ENCODE measurements at regions not wholly inside any gene's neighbourhood (a gene's known extent, or its start where the extent isn't known, plus 50 kb on each side); places are given as distances from the start of the nearest gene placed in this dataset.

DNA sequence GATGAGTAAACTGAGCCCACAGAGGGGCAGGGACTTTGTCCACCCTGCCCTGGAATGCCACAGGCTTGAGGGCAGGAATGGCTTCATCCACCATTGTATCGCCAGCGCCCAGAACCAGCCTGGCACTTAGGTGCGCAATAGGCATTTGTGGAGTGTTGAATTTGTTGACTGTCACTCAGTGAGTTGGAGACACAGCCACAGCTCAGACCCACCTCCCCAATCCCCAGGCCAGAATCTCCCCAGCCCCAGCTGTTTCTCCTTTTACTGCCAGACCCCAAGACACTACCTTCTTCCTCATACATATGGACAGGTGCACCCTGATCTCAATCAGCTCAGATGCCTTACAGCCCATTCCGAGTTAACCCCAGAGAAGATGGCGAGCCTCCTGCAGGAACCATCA, 674.5 kb downstream of the MATN1 start:
- H3K9me3 ChIP-seq (ENCODE audit: control insufficient read depth, insufficient read depth, low read length), result no peaks in the 10 kb centered on the region
- no peak overlapping the region for H3K27ac ChIP-seq (ENCODE audit: low read depth, low read length)
- H3F3A ChIP-seq (ENCODE audit: control insufficient read depth, insufficient read depth), result no peaks in the 10 kb centered on the region
- H3K4me1 ChIP-seq (ENCODE audit: control insufficient read depth, low read length), result no peaks in the 10 kb centered on the region
- no peaks in the 10 kb centered on the region for H3K36me3 ChIP-seq (ENCODE audit: control insufficient read depth, low read length)
- no peaks in the 10 kb centered on the region for H3K79me2 ChIP-seq (ENCODE audit: control insufficient read depth, low read length)
- H3K27me3 ChIP-seq (ENCODE audit: control insufficient read depth, low read length), result peaks cover 10% of the 10 kb centered on the region; the same call in 1 of the 2 replicates
- no peaks in the 10 kb centered on the region for H4K20me1 ChIP-seq (ENCODE audit: control insufficient read depth, insufficient read depth, low read depth, low read length)
- no peak overlapping the region for H3K4me3 ChIP-seq (ENCODE audit: low read length)
- no peak overlapping the region for H3K4me2 ChIP-seq (ENCODE audit: low read length)
- no peaks in the 10 kb centered on the region for H3K9me2 ChIP-seq (replicated peaks; ENCODE audit: control insufficient read depth, low read length)
- TF ChIP-seq EZH2phosphoT487 (IDR thresholded peaks at IDR 0.05; ENCODE audit: borderline replicate concordance, low read length), result no peak
- TF ChIP-seq, protein P1, sequence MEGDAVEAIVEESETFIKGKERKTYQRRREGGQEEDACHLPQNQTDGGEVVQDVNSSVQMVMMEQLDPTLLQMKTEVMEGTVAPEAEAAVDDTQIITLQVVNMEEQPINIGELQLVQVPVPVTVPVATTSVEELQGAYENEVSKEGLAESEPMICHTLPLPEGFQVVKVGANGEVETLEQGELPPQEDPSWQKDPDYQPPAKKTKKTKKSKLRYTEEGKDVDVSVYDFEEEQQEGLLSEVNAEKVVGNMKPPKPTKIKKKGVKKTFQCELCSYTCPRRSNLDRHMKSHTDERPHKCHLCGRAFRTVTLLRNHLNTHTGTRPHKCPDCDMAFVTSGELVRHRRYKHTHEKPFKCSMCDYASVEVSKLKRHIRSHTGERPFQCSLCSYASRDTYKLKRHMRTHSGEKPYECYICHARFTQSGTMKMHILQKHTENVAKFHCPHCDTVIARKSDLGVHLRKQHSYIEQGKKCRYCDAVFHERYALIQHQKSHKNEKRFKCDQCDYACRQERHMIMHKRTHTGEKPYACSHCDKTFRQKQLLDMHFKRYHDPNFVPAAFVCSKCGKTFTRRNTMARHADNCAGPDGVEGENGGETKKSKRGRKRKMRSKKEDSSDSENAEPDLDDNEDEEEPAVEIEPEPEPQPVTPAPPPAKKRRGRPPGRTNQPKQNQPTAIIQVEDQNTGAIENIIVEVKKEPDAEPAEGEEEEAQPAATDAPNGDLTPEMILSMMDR (IDR thresholded peaks at IDR 0.05; ENCODE audit: low read depth, low read length, poor library complexity, severe bottlenecking), result no peak

DNA sequence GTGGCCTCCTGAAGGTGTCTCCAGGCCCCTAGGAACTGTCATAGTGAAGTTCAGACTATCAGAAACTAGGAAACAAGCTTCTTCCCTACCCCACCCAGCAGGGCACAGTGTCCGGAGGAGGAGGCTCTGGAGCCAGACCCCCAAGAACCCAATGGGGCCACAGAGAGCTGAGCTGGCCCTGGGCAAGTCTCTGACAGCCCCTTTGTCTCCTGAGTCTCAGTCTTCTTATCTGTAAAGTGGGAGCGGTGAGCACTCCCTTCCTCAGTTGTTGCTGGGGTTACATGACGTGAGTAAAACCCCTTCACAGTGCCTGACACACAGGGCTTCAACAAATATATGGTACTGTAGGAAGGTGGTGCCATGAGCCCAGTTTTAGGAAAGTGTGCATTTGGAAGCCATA, 675.8 kb downstream of the MATN1 start:
- Histone ChIP-seq H3K27me3 (ENCODE audit: control insufficient read depth, low read length) (no peaks in the 10 kb centered on the region), H3F3A (ENCODE audit: control insufficient read depth, insufficient read depth) (no peaks in the 10 kb centered on the region), H3K9me2 (replicated peaks; ENCODE audit: control insufficient read depth, low read length) (no peaks in the 10 kb centered on the region), H3K4me1 (ENCODE audit: control insufficient read depth, low read length) (no peaks in the 10 kb centered on the region), H3K27ac (ENCODE audit: low read depth, low read length) (no peak overlapping the region), H3K9me3 (ENCODE audit: control insufficient read depth, insufficient read depth, low read length) (peaks cover 8% of the 10 kb centered on the region; the same call in 1 of the 2 replicates), H4K20me1 (ENCODE audit: control insufficient read depth, insufficient read depth, low read depth, low read length) (no peaks in the 10 kb centered on the region), H3K79me2 (ENCODE audit: control insufficient read depth, low read length) (no peaks in the 10 kb centered on the region), H3K4me2 (ENCODE audit: low read length) (no peak overlapping the region), H3K36me3 (ENCODE audit: control insufficient read depth, low read length) (no peaks in the 10 kb centered on the region), H3K4me3 (ENCODE audit: low read length) (no peak overlapping the region)
- TF ChIP-seq, protein P1 (IDR thresholded peaks at IDR 0.05; ENCODE audit: low read depth, low read length, poor library complexity, severe bottlenecking), result no peak

DNA sequence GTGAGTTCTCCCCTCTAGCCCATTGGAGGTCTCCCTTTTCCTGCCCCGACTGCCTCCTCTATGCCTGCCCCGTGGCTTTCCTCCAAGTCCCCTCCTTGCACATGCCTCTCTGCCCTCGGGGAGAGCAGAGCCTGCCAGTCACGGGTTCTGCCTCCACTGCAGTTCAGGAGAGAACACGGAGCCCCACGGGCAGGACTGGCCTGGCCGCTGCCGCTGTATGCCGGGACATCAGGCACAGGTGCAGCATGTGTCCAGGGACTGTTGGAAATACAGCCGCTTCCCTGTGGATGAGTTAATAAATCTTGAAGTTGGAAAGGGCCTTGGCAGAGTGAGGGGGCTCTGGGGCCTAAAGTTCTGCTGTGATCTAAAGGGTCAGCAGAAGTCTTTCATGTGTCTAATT, 676.6 kb downstream of the MATN1 start:
- TF ChIP-seq, protein P1 (IDR thresholded peaks at IDR 0.05; ENCODE audit: low read depth, low read length, poor library complexity, severe bottlenecking), result no peak
- TF ChIP-seq EZH2phosphoT487 (IDR thresholded peaks at IDR 0.05; ENCODE audit: borderline replicate concordance, low read length), result no peak
- H3F3A ChIP-seq (ENCODE audit: control insufficient read depth, insufficient read depth), result no peaks in the 10 kb centered on the region
- no peaks in the 10 kb centered on the region for H3K36me3 ChIP-seq (ENCODE audit: control insufficient read depth, low read length)
- no peaks in the 10 kb centered on the region for H3K9me2 ChIP-seq (replicated peaks; ENCODE audit: control insufficient read depth, low read length)
- H3K9me3 ChIP-seq (ENCODE audit: control insufficient read depth, insufficient read depth, low read length), result peaks cover 14% of the 10 kb centered on the region; the same call in 1 of the 2 replicates
- H4K20me1 ChIP-seq (ENCODE audit: control insufficient read depth, insufficient read depth, low read depth, low read length), result no peaks in the 10 kb centered on the region
- no peak overlapping the region for H3K4me2 ChIP-seq (ENCODE audit: low read length)
- no peaks in the 10 kb centered on the region for H3K4me1 ChIP-seq (ENCODE audit: control insufficient read depth, low read length)
- H3K4me3 ChIP-seq (ENCODE audit: low read length), result no peak overlapping the region
- no peaks in the 10 kb centered on the region for H3K27me3 ChIP-seq (ENCODE audit: control insufficient read depth, low read length)
- H3K79me2 ChIP-seq (ENCODE audit: control insufficient read depth, low read length), result no peaks in the 10 kb centered on the region
- H3K27ac ChIP-seq (ENCODE audit: low read depth, low read length), result no peak overlapping the region
